HG02798 (cell line): ENCODE measurements at regions not wholly inside any gene's neighbourhood (a gene's known extent, or its start where the extent isn't known, plus 50 kb on each side); places are given as distances from the start of the nearest gene placed in this dataset.
A peak's percentile ranks its signal among the peaks of the same experiment; 100 is the strongest.
"Not testable (repeated sequence)": the region's sequence is repeated elsewhere in the genome, so short reads cannot be mapped to it uniquely, and the experiment has no call there.

Experiments
- ATAC-seq: cut with Tn5 transposase; IDR thresholded peaks from one replicate; pipeline ENCODE4 v1.9.1; 2021; ENCODE audit warnings: mild to moderate bottlenecking; ENCODE audit not compliant: unreplicated experiment, poor library complexity

GRCh38 chr9:124163760-124164255, 93.9 kb upstream of the NEK6 start:
- ATAC-seq, result no peak

GRCh38 chr9:124164811-124165210, 92.9 kb upstream of the NEK6 start:
- ATAC-seq, result no peak

GRCh38 chr9:124174433-124174832, 83.3 kb upstream of the NEK6 start:
- ATAC-seq, result no peak

- ATAC-seq, result not testable (repeated sequence)
Measured at GRCh38 chr9:124177522-124177921, 80.2 kb upstream of the NEK6 start.

GRCh38 chr9:124179196-124180071, 78.3 kb upstream of the NEK6 start:
- ATAC-seq, result no peak

GRCh38 chr9:124180557-124180956, 77.2 kb upstream of the NEK6 start:
- no peak for ATAC-seq

DNA sequence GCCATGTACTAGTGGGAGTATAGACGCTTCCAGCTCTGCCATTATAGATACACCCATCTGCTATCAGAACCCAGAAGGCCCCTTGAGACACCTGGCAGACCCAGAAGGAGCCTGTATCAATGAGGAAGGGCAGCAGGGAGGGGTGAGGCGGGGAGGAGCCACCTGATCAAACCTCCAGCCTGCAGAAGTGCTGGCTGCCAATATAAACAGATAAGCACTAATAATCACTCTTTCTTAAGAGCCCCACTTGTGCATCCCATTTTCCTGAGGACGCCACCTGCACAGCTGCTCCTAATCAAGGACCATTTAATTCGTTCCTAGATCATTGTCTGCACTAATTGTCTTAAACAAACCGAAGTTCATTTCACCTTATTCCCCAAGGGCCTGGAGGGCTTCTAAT, 75.0 kb upstream of the NEK6 start:
- no peak for ATAC-seq

- no peak for ATAC-seq
Measured at GRCh38 chr9:124183772-124184171, 74.0 kb upstream of the NEK6 start.

DNA sequence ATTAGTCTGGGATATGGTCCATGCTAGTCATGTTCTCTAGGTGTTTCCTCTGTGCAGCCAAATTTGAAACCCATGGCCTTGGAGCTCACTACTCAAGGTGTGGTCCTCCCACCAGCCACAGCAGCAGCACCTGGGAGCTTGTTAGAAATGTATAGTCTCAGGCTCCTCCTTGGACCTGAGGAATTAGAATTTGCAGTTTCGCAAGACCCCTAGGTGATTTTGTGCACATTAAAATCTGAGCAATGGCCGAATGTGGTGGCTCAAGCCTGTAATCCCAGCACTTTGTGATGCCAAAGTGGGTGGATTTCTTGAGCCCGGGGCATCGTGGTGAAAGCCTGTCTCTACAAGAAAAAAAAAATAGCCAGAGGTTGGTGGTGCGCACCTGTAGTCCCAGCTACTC, 72.3 kb upstream of the NEK6 start:
- ATAC-seq, result no peak

GRCh38 chr9:124187311-124187710, 70.4 kb upstream of the NEK6 start:
- ATAC-seq, result no peak

- ATAC-seq, result no peak
Measured at GRCh38 chr9:124188331-124189110, 69.2 kb upstream of the NEK6 start.

DNA sequence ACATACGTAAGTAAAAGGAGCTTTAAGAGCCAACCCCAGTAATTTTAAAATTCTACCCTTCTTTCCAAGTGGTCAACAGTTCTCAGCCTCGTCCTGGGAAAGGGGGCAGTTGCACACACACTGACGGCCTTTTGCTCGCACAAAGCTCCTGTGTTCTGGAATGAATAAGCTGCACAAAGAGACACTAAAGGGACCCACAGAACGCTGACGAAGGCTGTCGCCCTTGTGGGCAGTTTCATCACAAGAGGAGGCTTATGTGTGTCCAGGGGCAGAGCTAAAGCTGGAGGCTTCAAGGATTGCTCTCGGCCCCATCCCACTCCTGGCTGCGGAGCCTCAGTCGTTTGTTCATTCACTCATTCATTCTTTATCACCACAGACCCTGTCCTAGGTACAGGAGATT, 67.0 kb upstream of the NEK6 start:
- ATAC-seq, result no peak

DNA sequence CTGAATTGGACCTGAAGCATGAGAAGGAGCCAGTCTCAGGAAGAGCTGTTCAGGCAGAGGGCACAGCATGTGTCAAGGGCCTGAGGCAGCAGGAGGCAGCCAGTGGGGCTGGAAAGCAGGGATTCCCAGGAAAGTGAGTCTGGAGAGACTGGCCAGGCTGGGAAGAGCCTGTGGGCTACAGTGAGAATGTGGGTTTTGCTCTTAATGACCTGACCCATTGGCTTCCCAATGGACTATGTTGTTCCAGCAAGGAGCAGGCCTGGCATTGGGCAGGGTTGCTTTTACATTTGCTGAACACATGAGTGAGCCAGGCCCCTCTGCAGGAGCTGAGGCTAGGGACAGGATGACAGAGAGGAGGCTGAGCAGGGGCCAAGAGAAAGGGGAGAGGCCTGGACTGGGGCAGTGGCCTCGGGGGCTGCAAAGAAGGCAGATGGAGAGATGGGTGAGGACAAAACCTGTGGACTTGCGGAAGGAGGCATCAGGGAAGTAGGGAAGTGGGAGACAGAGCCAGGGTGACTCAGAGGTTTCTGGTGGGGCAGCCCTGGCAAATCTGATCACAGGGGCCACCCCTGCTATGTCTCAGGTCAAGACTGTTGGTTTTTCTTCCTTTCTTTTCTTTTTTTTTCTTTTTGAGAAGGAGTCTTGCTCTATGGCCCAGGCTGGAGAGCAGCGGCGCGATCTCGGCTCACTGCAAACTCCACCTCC, 65.9 kb upstream of the NEK6 start:
- no peak for ATAC-seq

GRCh38 chr9:124196814-124197176, 61.0 kb upstream of the NEK6 start:
- no peak for ATAC-seq

DNA sequence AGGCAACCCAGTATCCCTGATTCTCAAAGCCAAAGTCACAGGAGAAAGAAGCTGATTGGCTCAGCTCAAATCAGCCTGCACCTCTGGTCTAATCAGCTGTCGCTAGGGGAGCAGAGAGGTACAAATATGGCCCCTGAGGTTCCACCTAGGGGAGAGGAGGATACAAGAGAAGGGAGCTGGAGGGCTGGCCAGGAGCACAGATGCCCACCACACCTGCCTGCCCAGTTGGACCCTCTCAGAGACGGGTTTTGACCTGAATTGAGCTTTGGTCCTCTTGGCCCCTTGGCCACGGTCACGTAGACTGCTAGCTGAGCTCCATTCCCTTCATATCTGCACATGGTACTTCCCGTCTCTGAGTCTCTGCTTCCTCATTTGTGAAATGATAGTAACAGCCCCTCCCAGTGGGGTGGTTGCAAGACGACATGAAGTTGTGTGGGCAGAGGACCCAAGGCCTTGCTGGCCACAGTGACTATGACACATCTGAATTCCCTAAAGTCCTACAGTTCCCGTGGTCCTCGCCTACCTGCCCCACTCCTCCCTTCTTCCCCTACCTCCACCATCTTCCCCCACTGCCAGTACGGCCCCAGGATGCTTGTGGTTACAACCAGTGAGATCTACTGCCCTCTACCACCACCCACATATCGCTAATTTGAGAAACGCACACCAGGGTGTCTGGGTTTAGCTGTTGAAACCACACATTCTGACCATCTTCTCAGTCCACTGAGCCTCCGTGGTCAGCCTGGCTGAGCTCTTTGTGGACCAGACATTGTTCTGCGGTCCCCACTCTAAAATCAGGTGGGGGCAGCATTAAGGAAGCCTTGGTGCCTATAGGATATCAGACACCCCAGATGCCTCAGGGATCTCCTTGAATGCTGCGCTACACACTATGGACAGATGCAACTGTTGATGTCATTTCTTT, 60.3 kb upstream of the NEK6 start:
- ATAC-seq, result peak; percentile 68

DNA sequence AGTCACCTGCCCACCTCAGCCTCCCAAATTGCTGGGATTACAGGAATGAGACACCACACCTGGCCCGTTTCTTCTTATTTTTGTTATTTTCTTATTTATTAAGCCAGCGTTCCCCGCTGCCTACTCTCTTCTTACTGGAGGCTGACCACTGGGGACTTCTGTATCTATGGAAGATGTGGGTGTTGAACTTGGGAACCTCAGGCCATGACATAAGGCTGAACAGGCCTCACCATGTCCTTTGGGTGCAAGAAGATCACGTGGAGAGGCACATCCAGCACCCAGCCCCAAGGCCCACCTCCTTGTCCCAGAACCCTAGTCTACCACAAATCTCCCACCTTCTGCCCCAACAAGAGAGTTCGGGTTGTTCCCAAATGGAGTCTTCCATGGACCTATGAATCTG, 59.4 kb upstream of the NEK6 start:
- ATAC-seq, result no peak

DNA sequence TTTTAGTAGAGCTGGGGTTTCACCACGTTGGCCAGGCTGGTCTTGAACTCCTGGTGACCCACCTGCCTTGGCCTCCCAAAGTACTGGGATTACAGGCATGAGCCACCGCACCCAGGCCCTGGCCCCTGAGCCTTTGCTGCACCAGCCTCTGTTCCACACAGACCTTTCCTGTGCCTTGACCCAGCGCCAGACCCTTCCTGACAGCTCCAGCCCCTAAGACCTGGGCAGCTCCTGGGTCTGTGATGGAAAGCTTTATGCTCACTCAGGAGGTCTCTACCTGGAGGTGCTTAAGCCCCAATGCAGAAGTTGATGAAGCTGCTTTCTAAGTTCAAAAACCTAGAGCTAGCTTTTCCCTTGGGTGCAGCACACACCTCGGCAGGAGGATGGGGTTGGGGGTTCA, 58.8 kb upstream of the NEK6 start:
- no peak for ATAC-seq

- ATAC-seq, result no peak
Measured at GRCh38 chr9:124199474-124199873, 58.3 kb upstream of the NEK6 start.

GRCh38 chr9:124202447-124202971, 55.2 kb upstream of the NEK6 start:
- peak; percentile 82 for ATAC-seq
